Putamen (tissue), 1 donor: ENCODE measurements at regions not wholly inside any gene's neighbourhood (a gene's known extent, or its start where the extent isn't known, plus 50 kb on each side); places are given as distances from the start of the nearest gene placed in this dataset.
"Not testable (repeated sequence)": the region's sequence is repeated elsewhere in the genome, so short reads cannot be mapped to it uniquely, and the experiment has no call there.

ENCODE experiments used
- DNase-seq: peaks from one replicate; pipeline ENCODE4 v3.0.0-alpha.2; 2016; ENCODE audit warnings: low spot score

DNA sequence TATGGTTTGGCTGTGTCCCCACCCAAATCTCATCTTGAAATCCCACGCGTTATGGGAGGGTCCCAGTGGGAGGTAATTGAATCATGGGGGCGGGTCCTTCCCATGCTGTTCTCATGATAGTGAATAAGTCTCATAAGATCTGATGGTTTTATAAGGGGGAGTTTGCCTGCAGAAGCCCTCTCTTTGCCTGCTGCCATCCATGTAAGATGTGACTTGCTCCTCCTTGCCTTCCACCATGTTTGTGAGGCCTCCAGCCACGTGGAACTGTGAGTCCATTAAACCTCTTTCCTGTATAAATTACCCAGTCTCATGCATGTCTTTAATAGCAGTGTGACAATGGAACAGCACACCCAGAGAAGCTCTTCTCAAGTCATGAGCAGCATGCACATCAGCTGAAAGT, 119.1 kb upstream of the CARD11 start:
- DNase-seq: not testable (repeated sequence)

DNA sequence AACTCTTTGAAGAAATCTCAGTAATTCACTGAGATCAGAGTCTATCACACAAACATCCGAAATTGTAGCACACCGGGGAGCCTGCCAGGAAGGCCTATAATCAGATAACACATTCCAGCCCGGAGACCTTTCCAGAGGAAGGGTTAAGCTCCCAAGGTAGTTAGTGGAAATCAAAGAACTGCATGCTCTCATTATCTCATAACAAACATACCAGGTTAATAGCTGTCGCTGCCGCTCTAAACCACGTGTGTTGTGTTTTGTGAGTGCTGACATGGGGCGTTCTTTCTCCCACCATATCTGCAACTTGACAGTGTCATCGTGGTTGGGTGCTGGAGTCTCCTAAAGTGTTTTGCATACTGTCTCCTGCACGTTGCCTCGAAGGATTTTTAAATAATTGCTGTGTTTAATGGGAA, 120.7 kb upstream of the CARD11 start:
- DNase-seq: no peak

DNA sequence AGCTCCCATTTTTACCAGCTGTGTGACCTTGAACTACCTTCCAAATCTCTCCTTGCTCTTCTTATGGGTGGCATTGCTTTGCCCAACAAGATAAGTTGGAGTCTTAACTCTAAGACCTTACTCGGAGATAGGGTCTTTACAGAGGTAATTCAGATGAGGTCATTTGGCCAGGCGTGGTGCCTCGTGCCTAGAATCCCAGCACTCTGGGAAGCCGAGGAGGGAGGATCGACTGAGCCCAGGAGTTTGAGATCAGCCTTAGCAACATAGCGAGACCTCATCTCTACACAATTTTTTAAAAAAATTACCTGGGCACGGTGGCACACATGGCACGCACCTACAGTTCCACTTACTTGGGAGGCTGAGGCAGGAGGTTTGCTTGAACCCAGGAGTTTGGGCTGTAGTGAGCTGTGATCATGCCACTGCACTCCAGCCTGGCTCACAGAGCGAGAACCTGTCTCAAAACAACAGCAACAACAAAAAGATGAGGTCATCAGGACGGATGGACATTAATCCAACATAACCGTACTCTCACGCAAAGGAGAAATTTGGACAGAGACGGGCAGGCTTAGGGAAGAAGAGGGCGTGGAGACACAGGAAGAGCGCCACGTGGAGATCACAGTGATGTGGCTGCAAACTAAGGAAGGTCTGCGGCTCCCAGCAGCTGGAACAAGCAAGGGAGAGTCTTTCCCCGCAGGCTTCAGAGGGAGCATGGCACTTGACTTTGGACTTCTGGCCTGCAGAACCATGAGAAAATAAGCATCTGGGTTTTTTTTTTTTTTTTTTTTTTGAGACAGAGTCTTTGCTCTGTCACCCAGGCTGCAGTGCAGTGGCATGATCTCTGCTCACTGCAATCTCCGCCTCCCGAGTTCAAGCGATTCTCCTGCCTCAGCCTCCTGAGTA, 122.3 kb upstream of the CARD11 start:
- no peak for DNase-seq

DNA sequence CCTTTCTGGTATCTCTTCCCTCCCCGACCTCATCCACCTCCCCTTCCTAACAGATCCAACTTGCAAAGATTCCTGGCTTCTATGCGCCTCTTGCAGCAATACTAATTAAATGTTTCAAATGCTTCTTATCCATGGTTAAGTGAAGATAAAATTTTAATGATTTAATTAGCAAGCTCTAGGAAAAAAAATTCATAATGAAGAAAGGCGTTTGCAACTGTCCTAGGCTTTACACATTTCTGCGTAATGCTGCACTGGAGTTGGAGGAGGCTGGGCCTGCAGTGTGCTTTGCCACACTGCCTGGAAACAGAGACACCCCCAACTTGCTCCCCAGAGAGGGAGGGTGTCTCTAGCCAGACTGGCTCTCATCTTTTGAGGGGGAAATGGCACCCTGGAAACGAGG, 123.9 kb upstream of the CARD11 start:
- no peak for DNase-seq

DNA sequence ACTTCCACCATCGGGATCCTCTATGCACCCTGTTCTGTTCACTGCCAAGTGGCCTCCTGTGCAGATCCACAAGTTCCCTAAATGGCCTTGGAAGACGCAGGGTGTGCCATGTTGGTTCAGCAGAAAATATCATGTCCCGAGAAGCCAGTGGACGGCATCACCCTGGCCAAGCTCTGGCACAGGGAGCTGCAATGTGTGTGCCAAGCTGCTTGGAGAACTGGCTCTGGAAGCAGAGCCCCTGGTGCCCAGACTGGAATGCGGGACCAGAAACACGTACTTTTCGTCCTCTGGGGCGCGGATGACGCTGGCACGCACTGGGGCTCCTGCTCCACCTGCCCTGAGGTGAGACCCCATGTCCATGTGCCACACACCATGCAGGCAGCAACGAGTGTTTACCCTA, 124.7 kb upstream of the CARD11 start:
- DNase-seq: no peak

DNA sequence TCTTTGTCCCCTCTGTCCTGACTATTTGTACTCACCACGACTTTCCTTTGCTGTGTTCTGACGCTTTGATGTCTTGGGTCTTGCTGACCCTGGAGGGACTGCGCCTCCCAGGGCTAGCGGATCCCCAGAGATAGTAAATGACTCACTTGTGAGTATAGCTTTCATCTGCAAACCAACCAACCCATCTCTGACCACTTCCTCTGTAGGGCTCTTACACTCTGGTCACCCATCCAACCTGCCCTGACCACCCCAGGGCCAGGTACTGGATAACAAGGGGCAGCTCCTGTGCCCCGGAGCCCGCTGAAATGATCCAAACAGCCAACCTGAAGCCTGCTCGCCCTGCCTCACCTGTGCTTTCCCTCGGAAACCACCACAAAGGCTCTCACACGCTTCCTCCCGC, 125.2 kb upstream of the CARD11 start:
- no peak for DNase-seq

DNA sequence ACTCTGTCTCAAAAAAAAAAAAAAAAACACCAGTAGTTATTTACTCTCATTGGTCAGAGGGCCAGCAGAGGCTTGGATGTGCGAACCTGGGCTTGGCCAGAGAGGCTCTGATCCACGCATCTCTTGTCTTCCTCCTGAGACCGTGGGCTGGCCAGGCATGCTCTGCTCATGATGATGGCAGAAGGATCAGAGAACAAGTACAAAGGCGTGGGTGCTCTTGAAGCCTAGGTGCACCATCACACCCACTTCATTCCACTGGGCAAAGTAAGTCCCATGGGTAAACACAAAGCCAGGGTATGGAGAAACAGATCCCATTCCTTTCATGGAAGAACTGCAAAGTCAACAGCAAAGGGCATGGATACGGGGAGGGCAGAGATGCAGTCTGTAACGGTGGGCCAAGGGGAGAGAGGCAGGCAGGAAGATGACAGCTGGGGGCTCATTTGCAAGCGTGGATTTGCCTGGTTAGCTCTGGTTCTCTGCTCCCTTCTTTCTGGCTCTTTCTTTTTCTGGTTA, 128.2 kb upstream of the SDK1 start:
- DNase-seq: no peak

DNA sequence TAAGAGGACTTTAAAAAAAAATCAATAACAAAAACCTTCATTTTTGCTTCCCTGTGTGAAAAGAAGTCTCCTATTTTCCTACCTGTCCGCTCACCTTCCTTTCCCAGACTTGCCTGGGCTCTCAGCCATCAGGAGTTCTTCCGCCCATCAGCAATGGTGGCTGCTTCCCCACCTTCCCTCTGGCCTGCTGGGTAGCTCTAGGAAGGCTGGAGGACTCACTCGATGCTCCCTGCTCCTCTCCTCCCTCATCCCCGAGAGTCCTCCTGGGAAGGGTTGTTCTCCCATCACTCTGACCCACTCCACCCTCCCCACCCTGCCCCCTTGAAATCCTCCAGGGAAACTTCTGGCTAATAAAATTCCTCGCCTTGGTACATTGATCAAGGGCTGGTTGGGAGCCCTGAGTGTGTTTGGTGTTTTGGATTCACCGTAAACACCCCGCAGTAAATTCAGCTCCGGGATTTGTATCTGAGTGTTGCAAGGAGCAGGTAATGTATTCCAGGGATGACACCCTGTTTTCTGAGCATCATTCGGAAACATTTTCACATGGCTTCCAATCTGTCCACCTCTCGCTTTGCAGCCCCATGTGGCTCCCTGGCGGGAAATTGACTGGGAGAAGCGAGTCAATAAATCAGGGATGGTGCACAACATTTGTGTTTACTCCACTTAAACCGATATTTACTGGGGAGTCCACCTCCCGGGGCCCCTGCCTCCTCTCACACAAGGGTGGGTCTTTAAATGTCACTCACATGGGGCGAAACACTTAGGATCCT, 126.4 kb upstream of the SDK1 start:
- no peak for DNase-seq

DNA sequence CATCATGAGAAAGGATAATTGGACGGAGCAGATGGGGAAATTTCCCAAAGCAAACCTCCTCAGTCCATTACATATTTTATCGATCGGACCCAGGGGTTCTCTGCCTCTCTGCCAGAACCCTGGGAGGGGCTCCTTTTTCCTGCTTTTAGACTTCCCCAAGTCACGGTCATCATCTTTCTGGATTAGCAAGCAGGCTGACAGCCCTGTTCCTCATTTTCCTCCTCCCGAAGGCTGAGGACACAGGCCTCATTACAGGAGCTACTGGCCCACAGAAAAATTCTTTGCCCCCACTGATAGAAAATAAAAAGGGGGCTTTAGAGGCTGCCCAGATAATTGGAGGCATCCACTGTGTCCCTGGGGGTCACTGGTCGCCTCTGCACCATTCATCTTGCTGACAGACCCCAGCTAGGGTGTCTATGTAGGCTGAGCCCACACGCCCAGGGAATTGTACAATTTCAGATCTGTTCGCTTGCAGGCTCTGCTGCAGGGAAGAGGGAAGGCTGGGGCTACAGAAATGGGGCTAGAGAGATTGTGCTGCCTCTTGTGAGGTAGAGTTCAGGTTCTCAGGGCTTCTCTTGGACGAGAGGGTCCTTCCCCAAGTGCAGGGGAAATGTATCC, 125.7 kb upstream of the SDK1 start:
- DNase-seq: no peak

DNA sequence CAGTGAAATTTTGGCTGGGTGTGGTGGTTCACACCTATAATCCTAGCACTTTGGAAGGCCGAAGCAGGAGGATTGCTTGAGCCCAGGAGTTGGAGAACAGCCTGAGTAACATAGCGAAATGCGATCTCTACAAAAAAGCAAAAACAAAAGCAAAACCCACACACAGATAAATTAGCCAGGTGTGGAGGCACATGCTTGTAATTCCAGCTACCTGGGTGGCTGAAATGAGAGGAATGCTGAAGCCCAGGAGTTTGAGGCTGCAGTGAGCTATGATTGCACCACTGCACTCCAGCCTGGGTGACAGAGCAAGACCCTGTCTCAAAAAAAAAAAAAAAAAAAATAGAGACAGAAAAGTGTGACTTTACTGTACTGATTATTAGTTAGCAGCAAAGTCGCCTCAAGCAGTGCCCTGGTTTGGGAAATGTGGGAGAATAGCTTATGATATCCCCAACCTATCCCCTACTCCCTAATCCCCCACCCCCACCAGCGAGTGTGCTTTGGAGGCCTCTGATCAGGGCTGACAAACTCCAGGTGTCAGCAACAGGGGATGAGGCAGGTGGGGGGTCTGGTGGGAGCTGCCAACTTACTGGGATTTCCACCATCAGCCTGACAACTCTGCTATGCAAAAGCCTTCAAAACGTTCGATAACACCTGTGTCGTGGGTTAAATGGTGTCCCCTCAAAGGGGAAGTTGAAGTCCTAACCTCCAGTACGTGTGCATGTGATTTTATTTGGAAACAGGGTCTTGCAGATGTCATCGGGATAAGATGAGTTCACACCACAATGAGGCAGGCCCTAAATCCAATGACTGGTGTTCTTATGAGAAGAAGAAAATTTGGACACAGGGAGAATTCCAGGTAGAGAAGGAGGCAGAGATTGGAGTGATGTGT, 124.7 kb upstream of the SDK1 start:
- no peak for DNase-seq

DNA sequence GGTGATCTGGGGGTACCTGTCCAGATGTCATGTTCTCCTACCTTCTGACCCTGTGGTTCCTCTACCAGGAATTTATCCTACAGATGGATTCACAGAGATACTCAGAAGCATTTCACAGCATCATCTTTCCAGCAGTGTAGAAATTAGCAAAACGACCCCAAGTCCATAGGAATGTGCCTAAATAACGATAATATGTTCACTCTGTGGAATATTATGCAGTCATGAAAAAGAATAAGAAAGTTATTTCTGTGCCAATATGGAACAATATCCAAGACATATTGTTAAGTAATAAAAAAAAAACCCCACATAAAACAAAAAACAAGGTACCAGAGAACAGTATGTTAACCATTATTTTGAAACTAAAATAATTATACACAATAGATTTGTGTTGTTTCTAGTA, 123.8 kb upstream of the SDK1 start:
- DNase-seq: no peak

DNA sequence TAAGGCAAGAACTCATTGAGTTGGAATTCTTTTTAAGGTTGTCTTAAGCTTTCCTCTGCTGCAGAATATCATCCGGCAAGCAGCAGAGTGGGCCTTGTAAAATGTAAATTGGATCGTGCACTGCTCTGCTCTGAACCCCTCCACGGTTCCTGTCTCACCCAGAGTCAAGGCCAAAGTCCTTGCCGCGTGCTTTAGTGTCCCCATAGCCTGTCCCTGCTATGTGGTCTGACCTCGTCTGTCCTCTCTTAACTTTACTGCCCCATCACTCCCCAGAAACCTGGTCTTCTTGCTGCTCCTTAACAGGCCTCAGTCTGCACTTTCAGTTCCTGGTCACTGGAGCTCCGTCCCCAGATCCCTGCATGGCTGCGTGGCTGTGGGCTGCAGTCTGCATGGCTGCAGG, 121.6 kb upstream of the SDK1 start:
- no peak for DNase-seq

DNA sequence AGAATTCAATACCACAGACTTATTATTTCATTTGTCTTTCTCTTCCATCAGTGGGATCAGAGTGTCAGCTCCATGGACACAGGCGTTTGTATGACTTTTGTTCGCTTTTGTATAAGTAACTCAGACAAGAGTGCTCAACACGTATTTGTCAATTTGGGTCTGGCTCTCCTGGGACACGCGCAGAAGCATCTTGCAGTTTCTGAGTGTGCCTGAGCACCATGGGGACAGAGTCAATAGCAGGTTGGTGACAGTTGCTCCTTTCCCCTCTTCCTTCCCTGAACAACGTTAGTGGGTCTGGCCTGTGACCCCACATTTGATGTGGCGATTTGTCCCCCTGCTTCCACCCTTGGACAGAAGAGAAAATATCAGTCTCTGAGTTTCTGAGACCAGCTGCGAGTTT, 120.4 kb upstream of the SDK1 start:
- no peak for DNase-seq

DNA sequence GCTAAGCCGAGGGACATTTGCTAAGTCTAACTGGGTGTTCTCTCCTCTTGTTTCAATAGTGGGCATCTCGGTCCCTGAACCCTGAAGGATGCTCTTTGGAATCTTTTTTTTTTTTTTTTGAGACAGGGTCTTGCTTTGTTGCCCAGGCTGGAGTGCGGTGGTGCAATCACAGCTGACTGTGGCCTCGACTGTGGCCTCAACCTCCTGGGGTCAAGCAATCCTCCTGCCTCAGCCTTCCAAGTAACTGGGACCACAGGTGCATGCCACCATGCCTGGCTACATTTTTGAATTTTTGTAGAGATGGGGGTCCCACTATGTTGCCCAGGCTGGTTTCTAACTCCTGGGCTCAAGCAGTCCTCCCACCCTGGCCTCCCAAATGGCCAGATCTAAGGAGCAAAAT, 119.0 kb upstream of the SDK1 start:
- DNase-seq: not testable (repeated sequence)

DNA sequence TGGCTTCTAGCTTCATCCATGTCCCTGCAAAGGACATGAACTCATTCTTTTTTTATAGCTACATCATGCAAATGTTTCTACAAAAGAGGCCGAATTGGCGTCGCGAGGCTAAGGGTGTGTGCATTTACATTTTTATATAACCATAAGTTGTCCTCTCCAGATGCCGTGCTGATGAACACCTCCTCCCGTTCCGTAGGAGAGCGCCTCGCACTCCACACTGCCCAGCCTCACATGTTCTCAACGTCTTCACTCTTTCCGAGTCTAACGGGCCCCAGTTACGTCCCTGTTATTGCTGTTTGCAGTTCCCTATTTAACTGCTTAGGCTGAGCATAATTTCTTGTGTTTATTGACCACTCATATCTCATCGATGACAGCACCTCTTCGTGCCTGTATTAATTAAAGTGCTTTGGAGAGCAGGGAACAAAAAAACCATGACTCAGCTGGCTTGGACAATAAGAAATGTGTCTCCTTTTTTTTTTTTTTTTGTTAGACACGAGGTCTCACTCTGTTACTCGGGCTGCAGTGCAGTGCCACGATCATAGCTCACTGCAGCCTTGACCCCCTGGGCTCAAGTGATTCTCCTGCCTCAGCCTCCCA, 113.5 kb upstream of the SDK1 start:
- DNase-seq: no peak

DNA sequence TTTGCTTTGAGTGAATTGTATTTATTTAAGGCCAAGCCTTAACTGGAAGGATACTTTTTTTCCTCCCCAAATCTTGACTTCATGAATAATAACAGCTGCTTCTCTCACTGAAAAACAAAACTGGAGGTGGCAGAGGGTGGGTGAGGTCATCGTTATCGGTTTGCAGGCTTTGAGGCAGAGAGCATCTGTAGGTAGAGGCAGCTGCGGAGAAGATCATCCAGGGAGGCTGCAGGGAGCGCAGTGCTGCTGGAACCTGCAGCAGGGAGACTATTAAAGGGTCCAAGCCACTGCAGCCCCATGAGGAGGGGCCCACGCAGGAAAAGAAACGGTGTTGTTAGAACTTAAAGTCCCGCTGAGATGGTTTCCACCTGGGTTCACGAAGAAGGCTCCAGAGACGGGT, 112.1 kb upstream of the SDK1 start:
- DNase-seq: no peak

DNA sequence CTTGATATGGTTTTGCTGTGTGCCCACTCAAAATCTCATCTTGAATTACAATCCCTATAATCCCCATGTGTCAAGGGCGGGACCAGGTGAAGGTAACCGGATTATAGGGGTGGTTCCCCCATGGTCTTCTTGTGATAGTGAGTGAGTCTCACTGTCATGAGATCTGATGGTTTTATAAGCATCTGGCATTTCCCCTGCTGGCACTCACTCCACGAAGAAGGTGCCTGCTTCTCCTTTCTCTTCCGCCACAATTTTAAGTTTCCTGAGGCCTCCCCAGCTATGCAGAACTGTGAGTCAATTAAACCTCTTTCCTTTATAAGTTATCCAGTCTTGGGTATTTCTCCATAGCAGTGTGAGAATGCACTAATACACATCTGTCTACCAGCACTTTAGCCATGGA, 109.5 kb upstream of the SDK1 start:
- DNase-seq: no peak

DNA sequence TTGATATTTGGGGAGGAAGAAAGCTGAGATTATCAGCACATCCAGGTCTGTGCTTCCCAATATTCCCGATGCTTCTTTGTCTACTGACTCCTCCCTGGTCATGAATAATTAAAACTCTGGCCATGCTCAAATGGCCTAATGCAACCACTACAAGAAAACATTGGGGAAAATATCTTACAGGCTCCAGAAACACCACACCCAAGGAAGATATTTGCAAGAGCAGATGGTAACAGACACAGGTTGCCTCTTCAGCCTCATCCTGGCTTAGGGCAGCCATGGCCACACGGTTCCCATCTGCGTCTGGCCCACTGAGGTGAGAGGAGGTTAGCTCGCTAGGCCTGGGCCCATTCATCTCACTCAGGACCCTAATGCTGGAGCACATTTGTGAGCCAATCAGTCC, 108.4 kb upstream of the SDK1 start:
- no peak for DNase-seq

DNA sequence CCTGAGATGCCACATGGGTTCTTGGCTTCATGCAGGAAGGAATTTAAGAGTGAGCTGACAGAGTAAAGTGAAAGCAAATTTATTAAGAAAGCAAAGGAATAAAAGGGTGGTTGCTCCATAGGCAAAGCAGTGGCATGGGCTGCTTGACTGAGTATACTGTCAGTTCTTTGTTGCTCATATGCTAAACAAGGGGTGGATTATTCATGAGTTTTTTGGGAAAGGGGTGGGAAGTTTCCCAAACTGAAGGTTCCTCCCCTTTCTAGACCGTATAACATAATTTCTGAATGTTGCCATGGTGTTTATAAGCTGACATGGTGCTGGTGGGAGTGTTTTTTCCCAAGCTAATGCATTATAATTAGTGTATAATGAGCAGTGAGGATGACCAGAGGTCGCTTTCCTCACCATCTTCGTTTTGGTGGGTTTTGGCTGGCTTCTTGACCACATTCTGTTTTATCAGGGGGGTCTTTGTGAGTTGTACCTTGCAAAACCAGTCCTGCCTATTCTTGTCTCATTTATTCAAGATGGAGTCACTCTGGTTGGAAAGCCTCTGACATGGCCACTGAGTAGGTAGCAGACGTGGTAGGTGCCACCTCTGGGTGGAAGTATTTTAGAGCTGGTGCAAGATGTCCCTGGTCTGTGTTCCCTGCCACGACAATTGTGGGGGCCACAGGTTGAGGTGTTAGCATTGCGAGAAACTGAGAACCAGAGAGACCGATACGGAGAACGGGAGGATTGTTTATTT, 107.5 kb upstream of the SDK1 start:
- no peak for DNase-seq

DNA sequence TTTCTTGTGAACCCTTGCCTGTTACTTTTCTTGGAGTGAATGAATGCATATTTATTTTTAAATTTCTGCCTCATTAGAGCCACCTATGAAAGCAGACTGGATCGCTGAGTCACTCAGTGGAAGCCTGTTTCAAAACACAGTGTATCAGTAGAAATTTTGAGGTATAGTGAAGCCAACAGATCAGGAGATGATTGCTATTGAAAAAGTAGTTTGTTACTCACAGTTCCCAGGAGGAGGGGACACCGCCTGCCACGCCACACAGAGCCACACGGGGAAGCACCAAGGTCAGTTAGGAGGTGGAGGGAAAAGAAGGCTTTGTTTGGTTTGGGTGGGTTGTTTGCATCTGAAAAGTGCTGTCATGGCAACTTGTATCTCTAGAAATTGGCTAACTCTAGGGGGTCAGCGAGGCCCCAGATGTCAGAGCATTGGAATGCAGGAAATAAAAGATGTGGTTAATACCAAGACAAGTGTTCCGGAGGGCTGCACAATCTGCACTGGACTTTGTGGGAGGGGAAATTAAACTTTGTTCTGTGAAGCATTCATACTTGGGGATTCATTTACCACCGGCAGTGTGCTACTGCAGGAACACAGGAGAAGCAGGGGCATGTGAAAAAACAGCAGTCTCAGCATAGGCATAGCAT, 106.4 kb upstream of the SDK1 start:
- no peak for DNase-seq
